Activated B cell treated with CpG ODN at 0.5 μM for 24 hours (primary cell): ENCODE measurements at regions not wholly inside any gene's neighbourhood (a gene's known extent, or its start where the extent isn't known, plus 50 kb on each side); places are given as distances from the start of the nearest gene placed in this dataset.

Experiments used
- ATAC-seq: fragments of 200-7000 bp; cut with Tn5 transposase; one replicate; pipeline ENCODE4 v1.10.0; 2021; ENCODE audit warnings: low read depth, mild to moderate bottlenecking, moderate library complexity
- CTCF ChIA-PET: fragments of 350-600 bp; sonication (Branson Sonifier 250); formaldehyde crosslinking; loops from one replicate; lab custom pipeline; 2021; ENCODE audit warnings: antibody characterized with exemption; lab: Charles Lee
- POLR2A ChIA-PET: fragments of 350-600 bp; sonication (Branson Sonifier 250); formaldehyde crosslinking; loops from one replicate; lab custom pipeline; 2021; ENCODE audit warnings: antibody characterized with exemption; lab: Charles Lee
- DNase-seq: peaks from one replicate; pipeline ENCODE4 v3.0.0; 2022
- H3K27ac Mint-ChIP-seq: one replicate; pipeline ENCODE4 v1.8.0; 2020; ENCODE audit warnings: mixed read lengths
- H3K27me3 Mint-ChIP-seq: one replicate; pipeline ENCODE4 v1.8.0; 2021; ENCODE audit warnings: mixed read lengths
- H3K36me3 Mint-ChIP-seq: one replicate; pipeline ENCODE4 v1.8.0; 2021; ENCODE audit warnings: low read depth, mixed read lengths
- H3K4me1 Mint-ChIP-seq: one replicate; pipeline ENCODE4 v1.8.0; 2021; ENCODE audit warnings: mixed read lengths
- H3K4me3 Mint-ChIP-seq: one replicate; pipeline ENCODE4 v1.8.0; 2020; ENCODE audit warnings: mild to moderate bottlenecking, mixed read lengths
- H3K9me3 Mint-ChIP-seq: one replicate; pipeline ENCODE4 v1.8.0; 2020; ENCODE audit warnings: mixed read lengths
- CTCF ChIP-seq: fragments of 200-600 bp; IDR thresholded peaks from one replicate; pipeline ENCODE4 v1.8.0; 2022; ENCODE audit warnings: antibody characterized with exemption, mild to moderate bottlenecking
- intact Hi-C: fragments of 100-400 bp; cut with micrococcal nuclease; formaldehyde crosslinking; loops from one replicate; pipeline ENCODE4 v1.15.1; 2024

- DNase-seq (no peak), ATAC-seq (no peak)
- intact Hi-C loops = no loop called here
- POLR2A ChIA-PET = no interaction called here
- Mint-ChIP-seq H3K9me3 (no peaks in the 10 kb centered on the region), H3K27ac (no peak overlapping the region), H3K4me3 (no peak overlapping the region), H3K27me3 (peaks cover 24% of the 10 kb centered on the region), H3K4me1 (no peaks in the 10 kb centered on the region), H3K36me3 (no peaks in the 10 kb centered on the region)
- CTCF ChIA-PET = no interaction called here
- TF ChIP-seq CTCF = no peak
Measured at GRCh38 chr13:23488442-23488841, 54.9 kb upstream of the SACS start.

GRCh38 chr13:23496255-23496654, 62.8 kb upstream of the SACS start:
- no peaks in the 10 kb centered on the region for H3K36me3 Mint-ChIP-seq
- ChIA-PET CTCF (no interaction called here), POLR2A (no interaction called here)
- DNase-seq (no peak), ATAC-seq (no peak)
- intact Hi-C loops = no loop called here
- H3K27ac Mint-ChIP-seq = no peak overlapping the region
- peaks cover 27% of the 10 kb centered on the region for H3K27me3 Mint-ChIP-seq
- no peaks in the 10 kb centered on the region for H3K9me3 Mint-ChIP-seq
- no peaks in the 10 kb centered on the region for H3K4me1 Mint-ChIP-seq
- no peak overlapping the region for H3K4me3 Mint-ChIP-seq
- TF ChIP-seq CTCF = no peak

- no peak for TF ChIP-seq CTCF
- POLR2A ChIA-PET = no interaction called here
- Mint-ChIP-seq H3K36me3 (no peaks in the 10 kb centered on the region), H3K4me3 (no peak overlapping the region), H3K9me3 (no peaks in the 10 kb centered on the region), H3K4me1 (no peaks in the 10 kb centered on the region), H3K27me3 (peaks cover 27% of the 10 kb centered on the region), H3K27ac (no peak overlapping the region)
- no peak for ATAC-seq
- intact Hi-C loops = no loop called here
- DNase-seq = no peak
- CTCF ChIA-PET = interaction anchor here (0.6 kb wide), 1 partner anchor 43 kb away, joined by 3 read pairs; no protein-coding TSS in a partner anchor
Measured at GRCh38 chr13:23497191-23497590, 63.7 kb upstream of the SACS start.

- Mint-ChIP-seq H3K27ac (no peak overlapping the region), H3K4me3 (no peak overlapping the region), H3K9me3 (no peaks in the 10 kb centered on the region), H3K36me3 (no peaks in the 10 kb centered on the region), H3K4me1 (no peaks in the 10 kb centered on the region), H3K27me3 (peaks cover 15% of the 10 kb centered on the region)
- ChIA-PET POLR2A (no interaction called here), CTCF (no interaction called here)
- intact Hi-C loops = no loop called here
- TF ChIP-seq CTCF = no peak
- no peak for DNase-seq
- no peak for ATAC-seq
Measured at GRCh38 chr13:23500849-23501248, 67.3 kb upstream of the SACS start.

GRCh38 chr13:23504180-23504579, 66.0 kb upstream of the TNFRSF19 start:
- ATAC-seq (no peak), DNase-seq (no peak)
- Mint-ChIP-seq H3K4me1 (no peaks in the 10 kb centered on the region), H3K27me3 (peaks cover 10% of the 10 kb centered on the region), H3K4me3 (no peak overlapping the region), H3K27ac (no peak overlapping the region), H3K36me3 (no peaks in the 10 kb centered on the region), H3K9me3 (no peaks in the 10 kb centered on the region)
- POLR2A ChIA-PET = no interaction called here
- CTCF ChIA-PET = no interaction called here
- intact Hi-C loops = no loop called here
- TF ChIP-seq CTCF = no peak
